Glomerular endothelial cell (primary cell): ENCODE measurements at regions not wholly inside any gene's neighbourhood (a gene's known extent, or its start where the extent isn't known, plus 50 kb on each side); places are given as distances from the start of the nearest gene placed in this dataset.
"Not testable (repeated sequence)": the region's sequence is repeated elsewhere in the genome, so short reads cannot be mapped to it uniquely, and the experiment has no call there.

Source experiments
- DNase-seq: peaks from one replicate; pipeline ENCODE4 v3.0.0-alpha.2; 2011; ENCODE audit warnings: low read depth, low spot score; ENCODE audit errors: extremely low read depth

GRCh38 chr5:14996997-14997396 lies 125.4 kb upstream of the ANKH start:
- no peak for DNase-seq

- no peak for DNase-seq
These were observed 123.7 kb upstream of the ANKH start for GRCh38 chr5:14995229-14995628.

GRCh38 chr5:14993459-14994133 lies 122.0 kb upstream of the ANKH start:
- not testable (repeated sequence) for DNase-seq

- not testable (repeated sequence) for DNase-seq
These were observed 121.3 kb upstream of the ANKH start for GRCh38 chr5:14992751-14993458.

GRCh38 chr5:14988223-14988622 lies 116.6 kb upstream of the ANKH start:
- no peak for DNase-seq

- DNase-seq = no peak
These were observed 114.8 kb upstream of the ANKH start for GRCh38 chr5:14986413-14986812.

GRCh38 chr5:14983666-14984441 lies 112.3 kb upstream of the ANKH start:
- no peak for DNase-seq

- no peak for DNase-seq
These were observed 109.1 kb upstream of the ANKH start for GRCh38 chr5:14980698-14981097.

- no peak for DNase-seq
These were observed 105.6 kb upstream of the ANKH start for GRCh38 chr5:14977058-14977685.

GRCh38 chr5:14976486-14976885 lies 104.9 kb upstream of the ANKH start:
- no peak for DNase-seq

- DNase-seq = no peak
These were observed 100.3 kb upstream of the ANKH start for GRCh38 chr5:14971873-14972272.

- no peak for DNase-seq
These were observed 97.2 kb upstream of the ANKH start for GRCh38 chr5:14968796-14969195.

GRCh38 chr5:14967166-14967565 lies 95.6 kb upstream of the ANKH start:
- no peak for DNase-seq

- DNase-seq = no peak
These were observed 94.2 kb upstream of the ANKH start for GRCh38 chr5:14965815-14966214.

GRCh38 chr5:14962604-14963003 lies 91.0 kb upstream of the ANKH start:
- no peak for DNase-seq

GRCh38 chr5:14960120-14960462 lies 88.5 kb upstream of the ANKH start:
- DNase-seq = no peak

GRCh38 chr5:14959399-14960119 lies 88.0 kb upstream of the ANKH start:
- no peak for DNase-seq

GRCh38 chr5:14958188-14958587 lies 86.6 kb upstream of the ANKH start:
- no peak for DNase-seq

- DNase-seq = no peak
These were observed 85.0 kb upstream of the ANKH start for GRCh38 chr5:14956423-14957046.

- DNase-seq = no peak
These were observed 83.2 kb upstream of the ANKH start for GRCh38 chr5:14954616-14955343.
